ENCODE measurements at regions not wholly inside any gene's neighbourhood (a gene's known extent, or its start where the extent isn't known, plus 50 kb on each side); places are given as distances from the start of the nearest gene placed in this dataset.

- DNase-seq = no peak
Measured at GRCh38 chr2:238690511-238690910, 157.4 kb upstream of the TWIST2 start.

GRCh38 chr2:238691596-238692491, 156.0 kb upstream of the TWIST2 start:
- DNase-seq = no peak

GRCh38 chr2:238692562-238692961, 155.3 kb upstream of the TWIST2 start:
- DNase-seq = no peak

- no peak for DNase-seq
Measured at GRCh38 chr2:238693337-238694093, 154.4 kb upstream of the TWIST2 start.

GRCh38 chr2:238694136-238694755, 153.6 kb upstream of the TWIST2 start:
- DNase-seq = no peak

GRCh38 chr2:238694922-238695321, 153.0 kb upstream of the TWIST2 start:
- no peak for DNase-seq

GRCh38 chr2:238695538-238695937, 152.3 kb upstream of the TWIST2 start:
- DNase-seq = no peak

- no peak for DNase-seq
Measured at GRCh38 chr2:238696331-238696730, 151.6 kb upstream of the TWIST2 start.

- no peak for DNase-seq
Measured at GRCh38 chr2:238696786-238697185, 151.1 kb upstream of the TWIST2 start.

- DNase-seq = no peak
Measured at GRCh38 chr2:238697193-238698071, 150.5 kb upstream of the TWIST2 start.

- DNase-seq = no peak
Measured at GRCh38 chr2:238698072-238698352, 149.9 kb upstream of the TWIST2 start.

- DNase-seq = no peak
Measured at GRCh38 chr2:238698451-238699306, 149.2 kb upstream of the TWIST2 start.

GRCh38 chr2:238699307-238700116, 148.4 kb upstream of the TWIST2 start:
- no peak for DNase-seq

- DNase-seq = no peak
Measured at GRCh38 chr2:238700117-238700457, 147.8 kb upstream of the TWIST2 start.

- no peak for DNase-seq
Measured at GRCh38 chr2:238700506-238701340, 147.2 kb upstream of the TWIST2 start.

GRCh38 chr2:238701341-238702206, 146.3 kb upstream of the TWIST2 start:
- DNase-seq = no peak

GRCh38 chr2:238702276-238703052, 145.4 kb upstream of the TWIST2 start:
- no peak for DNase-seq

- DNase-seq = no peak
Measured at GRCh38 chr2:238703053-238703415, 144.9 kb upstream of the TWIST2 start.
